ENCODE measurements at regions not wholly inside any gene's neighbourhood (a gene's known extent, or its start where the extent isn't known, plus 50 kb on each side); places are given as distances from the start of the nearest gene placed in this dataset.
A peak's percentile ranks its signal among the peaks of the same experiment; 100 is the strongest.

DNA sequence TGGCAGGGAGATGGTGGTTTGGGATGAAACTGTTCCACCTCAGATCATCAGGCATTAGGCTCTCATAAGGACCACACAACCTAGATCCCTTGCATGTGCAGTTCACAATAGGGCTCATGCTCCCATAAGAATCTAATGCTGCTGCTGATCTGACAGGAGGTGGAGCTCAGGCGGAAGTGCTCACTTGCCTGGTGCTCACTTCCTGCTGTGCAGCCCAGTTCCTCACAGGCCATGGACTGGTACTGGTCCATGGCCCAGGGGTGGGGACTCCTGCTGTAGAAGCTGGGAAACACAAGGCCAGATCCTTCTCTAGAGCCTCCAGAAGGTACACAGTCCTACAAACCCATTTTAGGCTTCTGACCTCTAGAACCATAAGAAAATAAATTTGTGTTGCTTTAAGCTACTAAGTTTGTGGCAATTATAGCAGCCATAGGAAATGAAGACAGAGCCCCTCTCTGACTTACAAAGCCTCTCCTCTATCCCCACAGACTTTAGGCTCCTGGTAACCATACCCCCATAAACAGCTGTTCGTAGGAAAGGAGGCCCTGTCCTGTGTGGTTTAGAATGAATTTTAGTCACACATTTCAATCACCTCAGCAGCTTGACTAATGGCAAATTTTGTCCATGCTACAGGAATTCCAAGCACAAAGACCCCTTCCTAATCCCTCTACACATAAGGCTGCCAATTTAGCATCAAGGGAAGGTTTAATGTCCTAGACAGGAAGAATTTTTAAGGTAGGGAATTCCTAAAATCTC is 206.1 kb upstream of the PHYHIPL start:
- Histone ChIP-seq H3K36me3 (ENCODE audit: control insufficient read depth, insufficient read depth, low read length, severe bottlenecking) (no peaks in the 10 kb centered on the region), H3K9me3 (ENCODE audit: control insufficient read depth, low read length) (no peaks in the 10 kb centered on the region), H3K9ac (ENCODE audit: low read length) (no peak overlapping the region), H3K4me3 (ENCODE audit: low read length) (no peak overlapping the region), H3K27me3 (replicated peaks; ENCODE audit: control insufficient read depth, insufficient read depth, low read length) (no peaks in the 10 kb centered on the region), H3K4me1 (ENCODE audit: control insufficient read depth, insufficient read depth, low read length) (no peaks in the 10 kb centered on the region)
- no peak for DNase-seq (ENCODE audit: low read depth)

GRCh38 chr10:58971211-58971610 is 205.2 kb upstream of the PHYHIPL start:
- no peaks in the 10 kb centered on the region for H3K36me3 ChIP-seq (ENCODE audit: control insufficient read depth, insufficient read depth, low read length, severe bottlenecking)
- no peak overlapping the region for H3K4me3 ChIP-seq (ENCODE audit: low read length)
- no peak overlapping the region for H3K9ac ChIP-seq (ENCODE audit: low read length)
- H3K27me3 ChIP-seq (replicated peaks; ENCODE audit: control insufficient read depth, insufficient read depth, low read length), result no peaks in the 10 kb centered on the region
- no peaks in the 10 kb centered on the region for H3K9me3 ChIP-seq (ENCODE audit: control insufficient read depth, low read length)
- no peak for DNase-seq (ENCODE audit: low read depth)
- peaks cover 3% of the 10 kb centered on the region for H3K4me1 ChIP-seq (ENCODE audit: control insufficient read depth, insufficient read depth, low read length)

- H3K27me3 ChIP-seq (replicated peaks; ENCODE audit: control insufficient read depth, insufficient read depth, low read length), result no peaks in the 10 kb centered on the region
Measured at GRCh38 chr10:58971796-58972491, 204.5 kb upstream of the PHYHIPL start.

GRCh38 chr10:58972576-58973234 is 203.7 kb upstream of the PHYHIPL start:
- H3K27me3 ChIP-seq (replicated peaks; ENCODE audit: control insufficient read depth, insufficient read depth, low read length), result no peaks in the 10 kb centered on the region
- H3K9me3 ChIP-seq (ENCODE audit: control insufficient read depth, low read length), result no peaks in the 10 kb centered on the region
- no peaks in the 10 kb centered on the region for H3K36me3 ChIP-seq (ENCODE audit: control insufficient read depth, insufficient read depth, low read length, severe bottlenecking)
- DNase-seq (ENCODE audit: low read depth), result no peak
- H3K4me3 ChIP-seq (ENCODE audit: low read length), result no peak overlapping the region
- no peak overlapping the region for H3K9ac ChIP-seq (ENCODE audit: low read length)
- peaks cover 12% of the 10 kb centered on the region for H3K4me1 ChIP-seq (ENCODE audit: control insufficient read depth, insufficient read depth, low read length)

More at GRCh38 chr10:58971796-58972491, 204.5 kb upstream of the PHYHIPL start:
- Histone ChIP-seq H3K36me3 (ENCODE audit: control insufficient read depth, insufficient read depth, low read length, severe bottlenecking) (no peaks in the 10 kb centered on the region), H3K4me1 (ENCODE audit: control insufficient read depth, insufficient read depth, low read length) (peaks cover 11% of the 10 kb centered on the region), H3K9ac (ENCODE audit: low read length) (no peak overlapping the region), H3K9me3 (ENCODE audit: control insufficient read depth, low read length) (no peaks in the 10 kb centered on the region), H3K4me3 (ENCODE audit: low read length) (no peak overlapping the region)
- no peak for DNase-seq (ENCODE audit: low read depth)

DNA sequence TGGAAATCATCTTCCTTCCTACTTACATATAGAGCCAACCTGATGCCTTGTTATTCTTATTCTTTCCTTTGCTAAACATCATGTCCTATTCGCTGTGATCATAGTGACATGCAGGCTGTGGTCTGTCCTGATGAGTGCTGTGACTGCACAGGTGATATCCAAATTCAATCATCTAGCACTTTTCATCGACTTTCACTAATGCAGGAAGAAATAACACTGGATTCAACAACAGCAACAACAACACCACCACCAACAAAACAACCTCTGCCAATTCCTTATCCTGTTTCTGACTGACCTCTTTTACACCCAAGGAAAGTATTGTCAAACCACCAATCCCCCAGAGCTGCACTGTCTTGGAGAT is 203.2 kb upstream of the PHYHIPL start:
- no peaks in the 10 kb centered on the region for H3K36me3 ChIP-seq (ENCODE audit: control insufficient read depth, insufficient read depth, low read length, severe bottlenecking)
- H3K9ac ChIP-seq (ENCODE audit: low read length), result no peak overlapping the region

DNA sequence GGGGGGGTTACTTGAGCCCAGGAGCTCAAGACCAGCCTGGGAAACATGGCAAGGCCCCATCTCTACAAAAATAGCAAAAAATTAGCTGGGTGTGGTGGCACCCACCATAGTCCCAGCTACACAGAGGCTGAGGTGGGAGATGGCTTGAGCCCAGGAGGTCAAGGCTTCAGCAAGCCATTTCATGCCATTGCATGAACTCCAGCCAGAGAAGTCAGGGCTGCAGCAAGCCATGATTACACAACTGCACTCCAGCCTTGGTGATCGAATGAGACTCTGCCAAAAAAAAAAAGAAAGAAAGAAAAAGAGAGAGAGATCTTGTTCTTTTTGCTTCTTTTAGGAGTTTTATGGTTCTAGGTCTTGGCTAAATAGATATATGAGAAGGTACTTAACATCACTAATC is 200.2 kb upstream of the PHYHIPL start:
- Histone ChIP-seq H3K9me3 (ENCODE audit: control insufficient read depth, low read length) (no peaks in the 10 kb centered on the region), H3K27me3 (replicated peaks; ENCODE audit: control insufficient read depth, insufficient read depth, low read length) (no peaks in the 10 kb centered on the region), H3K4me3 (ENCODE audit: low read length) (no peak overlapping the region), H3K9ac (ENCODE audit: low read length) (no peak overlapping the region), H3K4me1 (ENCODE audit: control insufficient read depth, insufficient read depth, low read length) (peaks cover 12% of the 10 kb centered on the region), H3K36me3 (ENCODE audit: control insufficient read depth, insufficient read depth, low read length, severe bottlenecking) (no peaks in the 10 kb centered on the region)
- peak; percentile 36 for DNase-seq (ENCODE audit: low read depth)

More for the DNA sequence above, 203.2 kb upstream of the PHYHIPL start:
- Histone ChIP-seq H3K4me1 (ENCODE audit: control insufficient read depth, insufficient read depth, low read length) (peaks cover 12% of the 10 kb centered on the region), H3K9me3 (ENCODE audit: control insufficient read depth, low read length) (no peaks in the 10 kb centered on the region), H3K4me3 (ENCODE audit: low read length) (no peak overlapping the region), H3K27me3 (replicated peaks; ENCODE audit: control insufficient read depth, insufficient read depth, low read length) (no peaks in the 10 kb centered on the region)
- no peak for DNase-seq (ENCODE audit: low read depth)

DNA sequence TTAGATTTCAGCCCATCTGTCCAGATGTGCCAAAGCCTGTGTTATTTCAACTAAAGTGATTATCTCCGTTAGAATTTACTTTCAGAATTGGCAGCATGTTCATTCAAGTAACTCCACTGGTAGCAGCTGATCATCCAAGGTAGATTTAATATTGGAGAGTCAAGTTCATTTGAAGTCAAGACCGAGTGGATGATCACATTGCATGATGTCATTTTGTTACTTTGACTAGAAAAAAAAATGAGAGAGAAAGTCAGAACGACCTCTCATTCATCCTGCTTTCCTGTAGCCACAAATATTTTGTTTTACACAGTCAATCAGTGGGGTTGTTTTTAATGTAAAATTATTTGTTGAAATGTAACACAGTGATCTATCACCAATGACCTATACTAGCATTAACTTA is 196.7 kb upstream of the PHYHIPL start:
- H3K4me1 ChIP-seq (ENCODE audit: control insufficient read depth, insufficient read depth, low read length), result peaks cover 12% of the 10 kb centered on the region
- no peaks in the 10 kb centered on the region for H3K9me3 ChIP-seq (ENCODE audit: control insufficient read depth, low read length)
- no peaks in the 10 kb centered on the region for H3K36me3 ChIP-seq (ENCODE audit: control insufficient read depth, insufficient read depth, low read length, severe bottlenecking)
- no peaks in the 10 kb centered on the region for H3K27me3 ChIP-seq (replicated peaks; ENCODE audit: control insufficient read depth, insufficient read depth, low read length)
- H3K9ac ChIP-seq (ENCODE audit: low read length), result no peak overlapping the region
- DNase-seq (ENCODE audit: low read depth), result no peak
- no peak overlapping the region for H3K4me3 ChIP-seq (ENCODE audit: low read length)

DNA sequence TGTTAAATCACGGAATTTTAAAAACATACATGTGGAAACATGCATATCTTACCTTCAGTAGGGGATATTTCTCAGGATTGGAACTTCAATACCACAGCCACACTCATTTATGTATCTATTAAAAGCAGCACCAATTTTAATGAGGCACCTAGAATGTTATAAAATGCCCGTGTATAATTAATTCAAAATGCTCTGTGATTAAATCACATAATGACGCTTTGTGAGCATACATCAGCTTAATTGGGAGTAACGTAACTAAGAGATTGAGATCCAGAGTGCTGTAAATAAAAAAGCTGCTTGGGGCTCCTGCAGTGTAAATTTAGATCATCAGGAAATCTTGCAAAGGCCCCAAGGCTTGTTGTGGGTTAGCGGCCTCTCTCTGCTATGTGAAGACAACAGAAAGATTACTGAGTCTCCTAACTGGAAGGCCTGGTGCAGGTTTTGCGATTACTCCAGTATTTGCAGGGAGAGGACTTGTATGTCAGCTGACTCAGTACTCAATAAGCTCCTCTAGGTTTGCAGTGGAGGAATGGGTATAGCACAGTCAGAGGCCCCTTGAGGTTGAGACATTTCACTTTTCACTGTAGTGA is 195.5 kb upstream of the PHYHIPL start:
- H3K36me3 ChIP-seq (ENCODE audit: control insufficient read depth, insufficient read depth, low read length, severe bottlenecking), result no peaks in the 10 kb centered on the region
- H3K9me3 ChIP-seq (ENCODE audit: control insufficient read depth, low read length), result no peaks in the 10 kb centered on the region
- no peak overlapping the region for H3K9ac ChIP-seq (ENCODE audit: low read length)
- no peaks in the 10 kb centered on the region for H3K27me3 ChIP-seq (replicated peaks; ENCODE audit: control insufficient read depth, insufficient read depth, low read length)
- H3K4me3 ChIP-seq (ENCODE audit: low read length), result no peak overlapping the region
- no peak for DNase-seq (ENCODE audit: low read depth)
- H3K4me1 ChIP-seq (ENCODE audit: control insufficient read depth, insufficient read depth, low read length), result peaks cover 11% of the 10 kb centered on the region

DNA sequence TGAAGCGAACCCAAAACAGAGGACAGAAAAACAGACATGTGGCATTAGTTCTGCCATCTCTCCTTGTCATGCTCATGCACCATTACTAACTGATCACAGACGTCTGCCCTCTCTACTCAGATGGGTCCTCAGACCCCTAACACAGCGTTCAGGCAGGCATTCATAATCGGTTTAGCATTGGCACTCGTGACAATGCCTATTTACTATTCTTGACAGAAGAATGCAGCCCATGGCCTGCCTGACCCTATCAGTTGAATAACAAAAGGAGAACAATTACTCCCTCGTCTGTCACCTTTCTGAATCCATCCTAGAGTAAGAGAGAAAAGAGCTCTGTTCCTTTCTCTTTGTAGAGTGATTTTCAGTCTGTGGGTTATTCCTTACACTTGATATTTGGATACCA is 194.6 kb upstream of the PHYHIPL start:
- no peak overlapping the region for H3K9ac ChIP-seq (ENCODE audit: low read length)
- H3K36me3 ChIP-seq (ENCODE audit: control insufficient read depth, insufficient read depth, low read length, severe bottlenecking), result no peaks in the 10 kb centered on the region
- H3K27me3 ChIP-seq (replicated peaks; ENCODE audit: control insufficient read depth, insufficient read depth, low read length), result no peaks in the 10 kb centered on the region
- H3K4me3 ChIP-seq (ENCODE audit: low read length), result no peak overlapping the region
- peaks cover 2% of the 10 kb centered on the region for H3K4me1 ChIP-seq (ENCODE audit: control insufficient read depth, insufficient read depth, low read length)
- DNase-seq (ENCODE audit: low read depth), result no peak
- H3K9me3 ChIP-seq (ENCODE audit: control insufficient read depth, low read length), result no peaks in the 10 kb centered on the region

- H3K27me3 ChIP-seq (replicated peaks; ENCODE audit: control insufficient read depth, insufficient read depth, low read length), result no peaks in the 10 kb centered on the region
- H3K4me1 ChIP-seq (ENCODE audit: control insufficient read depth, insufficient read depth, low read length), result no peaks in the 10 kb centered on the region
- peak; percentile 25 for DNase-seq (ENCODE audit: low read depth)
Measured at GRCh38 chr10:58982470-58983239, 193.8 kb upstream of the PHYHIPL start.

More at GRCh38 chr10:58982470-58983239, 193.8 kb upstream of the PHYHIPL start:
- no peak overlapping the region for H3K4me3 ChIP-seq (ENCODE audit: low read length)
- no peaks in the 10 kb centered on the region for H3K9me3 ChIP-seq (ENCODE audit: control insufficient read depth, low read length)
- no peak overlapping the region for H3K9ac ChIP-seq (ENCODE audit: low read length)
- no peaks in the 10 kb centered on the region for H3K36me3 ChIP-seq (ENCODE audit: control insufficient read depth, insufficient read depth, low read length, severe bottlenecking)

Data from adipocyte (in vitro differentiated cells).